ENCODE measurements at regions not wholly inside any gene's neighbourhood (a gene's known extent, or its start where the extent isn't known, plus 50 kb on each side); places are given as distances from the start of the nearest gene placed in this dataset.

GRCh38 chr10:131646551-131647525, 254.0 kb upstream of the PPP2R2D start:
- no peak for TF ChIP-seq CTCF (IDR thresholded peaks at IDR 0.05; ENCODE audit: extremely low read depth in 1 of 2, insufficient read depth in 1 of 2, low read depth in 1 of 2, low read length in 2 of 2)
- TF ChIP-seq POLR2A (IDR thresholded peaks at IDR 0.05; ENCODE audit: low read depth, low read length): no peak
- no peak for TF ChIP-seq FOS (IDR thresholded peaks at IDR 0.05; ENCODE audit: borderline replicate concordance, insufficient read depth, low read length)
- TF ChIP-seq EZH2 (IDR thresholded peaks at IDR 0.05; ENCODE audit: borderline replicate concordance, low read depth, low read length, severe bottlenecking): no peak
- no peak for TF ChIP-seq POLR2AphosphoS5 (IDR thresholded peaks at IDR 0.05; ENCODE audit: insufficient read depth, low read depth, low read length)
- TF ChIP-seq JUN (IDR thresholded peaks at IDR 0.05; ENCODE audit: borderline replicate concordance, insufficient read depth, insufficient read length, low read depth): no peak
